ENCODE measurements at regions not wholly inside any gene's neighbourhood (a gene's known extent, or its start where the extent isn't known, plus 50 kb on each side); places are given as distances from the start of the nearest gene placed in this dataset.

GRCh38 chr4:59671037-59671436 lies 1529.1 kb upstream of the ADGRL3 start:
- TF ChIP-seq GATA2 (IDR thresholded peaks at IDR 0.05; ENCODE audit: low read depth, low read length) (no peak), GATA3 (IDR thresholded peaks at IDR 0.05; ENCODE audit: low read depth, low read length) (no peak)
